ENCODE measurements at regions not wholly inside any gene's neighbourhood (a gene's known extent, or its start where the extent isn't known, plus 50 kb on each side); places are given as distances from the start of the nearest gene placed in this dataset.

- TF ChIP-seq POLR2AphosphoS5 (IDR thresholded peaks at IDR 0.05): no peak
- TF ChIP-seq, protein P1, sequence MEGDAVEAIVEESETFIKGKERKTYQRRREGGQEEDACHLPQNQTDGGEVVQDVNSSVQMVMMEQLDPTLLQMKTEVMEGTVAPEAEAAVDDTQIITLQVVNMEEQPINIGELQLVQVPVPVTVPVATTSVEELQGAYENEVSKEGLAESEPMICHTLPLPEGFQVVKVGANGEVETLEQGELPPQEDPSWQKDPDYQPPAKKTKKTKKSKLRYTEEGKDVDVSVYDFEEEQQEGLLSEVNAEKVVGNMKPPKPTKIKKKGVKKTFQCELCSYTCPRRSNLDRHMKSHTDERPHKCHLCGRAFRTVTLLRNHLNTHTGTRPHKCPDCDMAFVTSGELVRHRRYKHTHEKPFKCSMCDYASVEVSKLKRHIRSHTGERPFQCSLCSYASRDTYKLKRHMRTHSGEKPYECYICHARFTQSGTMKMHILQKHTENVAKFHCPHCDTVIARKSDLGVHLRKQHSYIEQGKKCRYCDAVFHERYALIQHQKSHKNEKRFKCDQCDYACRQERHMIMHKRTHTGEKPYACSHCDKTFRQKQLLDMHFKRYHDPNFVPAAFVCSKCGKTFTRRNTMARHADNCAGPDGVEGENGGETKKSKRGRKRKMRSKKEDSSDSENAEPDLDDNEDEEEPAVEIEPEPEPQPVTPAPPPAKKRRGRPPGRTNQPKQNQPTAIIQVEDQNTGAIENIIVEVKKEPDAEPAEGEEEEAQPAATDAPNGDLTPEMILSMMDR (IDR thresholded peaks at IDR 0.05 in 8 of 11, conservative IDR thresholded peaks at IDR 0.05 in 3 of 11): no peak
These were observed 79.6 kb downstream of the SEC61G start for GRCh38 chr7:54679490-54679817.

Measured in spleen (tissue), 7 donors.